SK-N-SH (cell line): ENCODE measurements at regions not wholly inside any gene's neighbourhood (a gene's known extent, or its start where the extent isn't known, plus 50 kb on each side); places are given as distances from the start of the nearest gene placed in this dataset.
A peak's percentile ranks its signal among the peaks of the same experiment; 100 is the strongest.

Experiments used
- CTCF ChIA-PET: fragments of 300-600, 350-600 bp; formaldehyde crosslinking; extraction: SDS; loops from one replicate; lab custom pipeline; 2021; lab: Yijun Ruan, JAX
- POLR2A ChIA-PET: fragments of 350-600 bp; sonication (Branson Sonifier 250); formaldehyde crosslinking; extraction: SDS; loops from one replicate; lab custom pipeline; 2020; ENCODE audit warnings: antibody characterized with exemption, inconsistent platforms; lab: Yijun Ruan, JAX
- DNase-seq: peaks from one replicate; pipeline ENCODE4 v3.0.0; 2012
- H2AFZ ChIP-seq: fragments of 200-600 bp; sonication (generic); 2 replicates; pipeline ENCODE4 v1.8.1; 2016; ENCODE audit warnings: antibody characterized with exemption, mild to moderate bottlenecking, low read depth
- H3F3A ChIP-seq: fragments of 200-600 bp; sonication (generic); replicated peaks from 2 replicates; pipeline ENCODE3; 2016; ENCODE audit warnings: antibody characterized with exemption, mild to moderate bottlenecking; ENCODE audit not compliant: insufficient read depth
- H3K27ac ChIP-seq, 2 experiments: fragments of 200-500 bp in 1 of 2; fragments of 200-600 bp in 1 of 2; sonication (Bioruptor generic) in 1 of 2; sonication (generic), shearing (Covaris generic) in 1 of 2; 2 replicates each; pipeline versions ENCODE4 v1.5.1 to v1.6.1; 2014 to 2016; ENCODE audit warnings: low read depth in 2 of 2, inconsistent platforms in 1 of 2, low read length in 1 of 2, mild to moderate bottlenecking in 1 of 2, mixed read lengths in 1 of 2
- H3K27me3 ChIP-seq: fragments of 200-600 bp; sonication (generic), shearing (Covaris generic); 2 replicates; pipeline ENCODE4 v1.6.1; 2016; ENCODE audit warnings: mixed run types; ENCODE audit not compliant: insufficient read depth
- H3K36me3 ChIP-seq, 2 experiments: fragments of 200-500 bp in 1 of 2; fragments of 200-600 bp in 1 of 2; sonication (Bioruptor generic) in 1 of 2; sonication (generic) in 1 of 2; replicated peaks in 1 of 2; 2 replicates each; pipeline versions ENCODE3 to v1.5.1; 2014 to 2016; ENCODE audit warnings: low read length in 1 of 2, mild to moderate bottlenecking in 1 of 2; ENCODE audit not compliant: insufficient read depth in 2 of 2, control insufficient read depth in 1 of 2
- H3K4me1 ChIP-seq, 2 experiments: fragments of 200-500 bp in 1 of 2; fragments of 200-600 bp in 1 of 2; sonication (Bioruptor generic) in 1 of 2; sonication (generic), shearing (Covaris generic) in 1 of 2; 2 replicates each; pipeline versions ENCODE4 v1.5.1 to v1.6.1; 2014 to 2016; ENCODE audit warnings: low read depth in 1 of 2, low read length in 1 of 2, mixed run types in 1 of 2; ENCODE audit not compliant: insufficient read depth in 2 of 2, control insufficient read depth in 1 of 2
- H3K4me2 ChIP-seq: fragments of 200-600 bp; sonication (generic), shearing (Covaris generic); 2 replicates; pipeline ENCODE4 v1.6.1; 2017; ENCODE audit warnings: mixed run types
- H3K4me3 ChIP-seq, 2 experiments: fragments of 200-500 bp in 1 of 2; fragments of 200-600 bp in 1 of 2; sonication (Bioruptor generic) in 1 of 2; sonication (generic), shearing (Covaris generic) in 1 of 2; 2 replicates each; pipeline versions ENCODE4 v1.5.1 to v1.8.1; 2014 to 2016; ENCODE audit warnings: low read depth in 2 of 2, inconsistent platforms in 1 of 2, low read length in 1 of 2, mild to moderate bottlenecking in 1 of 2, mixed read lengths in 1 of 2, moderate library complexity in 1 of 2
- H3K79me2 ChIP-seq: fragments of 200-600 bp; sonication (generic); 2 replicates; pipeline ENCODE4 v1.8.1; 2017; ENCODE audit warnings: mild to moderate bottlenecking; ENCODE audit not compliant: insufficient read depth
- H3K9ac ChIP-seq: fragments of 200-600 bp; sonication (generic); 2 replicates; pipeline ENCODE4 v1.6.1; 2017; ENCODE audit warnings: mixed run types
- H3K9me2 ChIP-seq: fragments of 200-600 bp; sonication (generic); 2 replicates; pipeline ENCODE4 v1.6.1; 2017; ENCODE audit warnings: mixed run types
- H3K9me3 ChIP-seq: fragments of 200-600 bp; sonication (generic); 2 replicates; pipeline ENCODE4 v1.6.1; 2017; ENCODE audit warnings: mixed run types, mild to moderate bottlenecking, moderate library complexity
- H4K20me1 ChIP-seq: fragments of 200-600 bp; sonication (generic); 2 replicates; pipeline ENCODE4 v1.6.1; 2017; ENCODE audit warnings: mild to moderate bottlenecking, mixed run types; ENCODE audit not compliant: insufficient read depth
- ELF1 ChIP-seq: IDR thresholded peaks from 2 replicates; pipeline ENCODE4 v1.4.0; 2012
- FOXM1 ChIP-seq: IDR thresholded peaks from 2 replicates; pipeline ENCODE4 v1.4.0; 2012; ENCODE audit warnings: low read depth, mild to moderate bottlenecking
- IRF3 ChIP-seq: fragments of 150-350 bp; IDR thresholded peaks from 2 replicates; pipeline ENCODE4 v1.6.1; 2016; ENCODE audit warnings: mild to moderate bottlenecking, low read depth, low read length
- MEF2A ChIP-seq: IDR thresholded peaks from 2 replicates; pipeline ENCODE4 v1.4.0; 2012; ENCODE audit warnings: low read depth, borderline replicate concordance
- MXI1 ChIP-seq: IDR thresholded peaks from 2 replicates; pipeline ENCODE4 v1.6.1; 2012; ENCODE audit warnings: mild to moderate bottlenecking, low read depth, low read length, improper control_type of control experiment
- POLR2AphosphoS5 ChIP-seq: IDR thresholded peaks from 2 replicates; pipeline ENCODE4 v1.6.1; 2012; ENCODE audit warnings: low read depth, low read length
- RAD21 ChIP-seq: IDR thresholded peaks from 2 replicates; pipeline ENCODE4 v1.6.1; 2012; ENCODE audit warnings: mild to moderate bottlenecking, low read length
- REST ChIP-seq: IDR thresholded peaks from 2 replicates; pipeline ENCODE4 v1.6.1; 2012; ENCODE audit warnings: mild to moderate bottlenecking, low read depth, low read length, moderate library complexity
- SIN3A ChIP-seq: IDR thresholded peaks from 2 replicates; pipeline ENCODE4 v1.6.1; 2012; ENCODE audit warnings: low read depth, mild to moderate bottlenecking, low read length, moderate library complexity, borderline replicate concordance
- TAF1 ChIP-seq: IDR thresholded peaks from 2 replicates; pipeline ENCODE4 v1.6.1; 2012; ENCODE audit warnings: low read depth, mild to moderate bottlenecking, low read length, moderate library complexity, borderline replicate concordance
- TCF12 ChIP-seq: IDR thresholded peaks from 2 replicates; pipeline ENCODE4 v1.4.0; 2012
- TEAD4 ChIP-seq: IDR thresholded peaks from 2 replicates; pipeline ENCODE4 v1.4.0; 2012; ENCODE audit warnings: mild to moderate bottlenecking, borderline replicate concordance; ENCODE audit not compliant: insufficient read depth
- ZBTB33 ChIP-seq: IDR thresholded peaks from 2 replicates; pipeline ENCODE4 v1.4.0; 2012; ENCODE audit warnings: low read depth, borderline replicate concordance
- WGBS: methylation state at CpG from one replicate; pipeline ENCODE4 v1.1.6; 2017; ENCODE audit warnings: low lambda C conversion rate; 5-methylcytosine and 5-hydroxymethylcytosine counted together

- Histone ChIP-seq H3K4me1 (no peaks in the 10 kb centered on the region), H3K4me3 (peak overlapping the region in 1 of 2 experiments; percentile 44; a peak in 1 of 4 replicates), H4K20me1 (no peaks in the 10 kb centered on the region), H3K9me3 (no peaks in the 10 kb centered on the region), H3K9me2 (no peaks in the 10 kb centered on the region), H3F3A (no peaks in the 10 kb centered on the region), H3K27ac (no peak overlapping the region), H2AFZ (no peak overlapping the region), H3K27me3 (no peaks in the 10 kb centered on the region), H3K9ac (no peak overlapping the region), H3K4me2 (no peak overlapping the region), H3K36me3 (no peaks in the 10 kb centered on the region), H3K79me2 (no peaks in the 10 kb centered on the region)
- DNase-seq = no peak
- CTCF ChIA-PET = no interaction called here
- POLR2A ChIA-PET = no interaction called here
- WGBS = 16% methylated on average over 5 of the region's 6 CpGs
- TF ChIP-seq POLR2AphosphoS5 (no peak), MEF2A (no peak), ZBTB33 (no peak), REST (no peak), MXI1 (no peak), TCF12 (no peak), ELF1 (no peak), FOXM1 (no peak), IRF3 (no peak), TEAD4 (no peak), RAD21 (no peak), TAF1 (no peak), SIN3A (no peak)
Measured at GRCh38 chr16:35142147-35142808, 1682.9 kb downstream of the TP53TG3F start.
